ENCODE measurements at regions not wholly inside any gene's neighbourhood (a gene's known extent, or its start where the extent isn't known, plus 50 kb on each side); places are given as distances from the start of the nearest gene placed in this dataset.

- TF ChIP-seq HDAC2 (CRISPR knock-in tag; IDR thresholded peaks at IDR 0.05) (no peak), ZNF891 (CRISPR knock-in tag; IDR thresholded peaks at IDR 0.05) (no peak)
- TF ChIP-seq, protein P1, sequence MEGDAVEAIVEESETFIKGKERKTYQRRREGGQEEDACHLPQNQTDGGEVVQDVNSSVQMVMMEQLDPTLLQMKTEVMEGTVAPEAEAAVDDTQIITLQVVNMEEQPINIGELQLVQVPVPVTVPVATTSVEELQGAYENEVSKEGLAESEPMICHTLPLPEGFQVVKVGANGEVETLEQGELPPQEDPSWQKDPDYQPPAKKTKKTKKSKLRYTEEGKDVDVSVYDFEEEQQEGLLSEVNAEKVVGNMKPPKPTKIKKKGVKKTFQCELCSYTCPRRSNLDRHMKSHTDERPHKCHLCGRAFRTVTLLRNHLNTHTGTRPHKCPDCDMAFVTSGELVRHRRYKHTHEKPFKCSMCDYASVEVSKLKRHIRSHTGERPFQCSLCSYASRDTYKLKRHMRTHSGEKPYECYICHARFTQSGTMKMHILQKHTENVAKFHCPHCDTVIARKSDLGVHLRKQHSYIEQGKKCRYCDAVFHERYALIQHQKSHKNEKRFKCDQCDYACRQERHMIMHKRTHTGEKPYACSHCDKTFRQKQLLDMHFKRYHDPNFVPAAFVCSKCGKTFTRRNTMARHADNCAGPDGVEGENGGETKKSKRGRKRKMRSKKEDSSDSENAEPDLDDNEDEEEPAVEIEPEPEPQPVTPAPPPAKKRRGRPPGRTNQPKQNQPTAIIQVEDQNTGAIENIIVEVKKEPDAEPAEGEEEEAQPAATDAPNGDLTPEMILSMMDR (CRISPR knock-in tag; IDR thresholded peaks at IDR 0.05) = no peak
These were observed 104.3 kb upstream of the TMCC3 start for GRCh38 chr12:94754653-94755052.
